ENCODE measurements at regions not wholly inside any gene's neighbourhood (a gene's known extent, or its start where the extent isn't known, plus 50 kb on each side); places are given as distances from the start of the nearest gene placed in this dataset.
"Not testable (repeated sequence)": the region's sequence is repeated elsewhere in the genome, so short reads cannot be mapped to it uniquely, and the experiment has no call there.

DNA sequence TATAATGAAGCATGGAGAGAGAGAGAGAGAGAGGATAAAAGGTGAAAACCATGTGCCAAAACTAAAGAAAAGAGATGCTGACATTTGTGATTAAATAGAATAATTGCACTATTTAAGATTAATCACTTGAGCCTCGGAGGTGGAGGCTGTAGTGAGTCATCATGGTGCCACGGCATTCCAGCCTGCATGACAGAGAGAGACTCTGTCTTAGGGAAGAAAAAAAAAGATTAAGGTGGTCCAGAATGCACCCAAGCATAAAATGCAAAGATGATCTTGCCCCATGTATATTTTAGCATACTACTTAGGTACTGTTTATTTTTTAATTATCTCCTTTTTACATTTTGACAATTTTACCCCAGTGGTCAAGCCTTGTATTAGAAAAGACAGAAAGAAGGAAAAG is 742.5 kb downstream of the SPATA31A1 start:
- DNase-seq; in situ Hi-C loops (cut with MboI; ENCODE audit: low pct_unique_long_range_greater_than_20kb, low sequenced_read_pairs): not testable (repeated sequence)

DNA sequence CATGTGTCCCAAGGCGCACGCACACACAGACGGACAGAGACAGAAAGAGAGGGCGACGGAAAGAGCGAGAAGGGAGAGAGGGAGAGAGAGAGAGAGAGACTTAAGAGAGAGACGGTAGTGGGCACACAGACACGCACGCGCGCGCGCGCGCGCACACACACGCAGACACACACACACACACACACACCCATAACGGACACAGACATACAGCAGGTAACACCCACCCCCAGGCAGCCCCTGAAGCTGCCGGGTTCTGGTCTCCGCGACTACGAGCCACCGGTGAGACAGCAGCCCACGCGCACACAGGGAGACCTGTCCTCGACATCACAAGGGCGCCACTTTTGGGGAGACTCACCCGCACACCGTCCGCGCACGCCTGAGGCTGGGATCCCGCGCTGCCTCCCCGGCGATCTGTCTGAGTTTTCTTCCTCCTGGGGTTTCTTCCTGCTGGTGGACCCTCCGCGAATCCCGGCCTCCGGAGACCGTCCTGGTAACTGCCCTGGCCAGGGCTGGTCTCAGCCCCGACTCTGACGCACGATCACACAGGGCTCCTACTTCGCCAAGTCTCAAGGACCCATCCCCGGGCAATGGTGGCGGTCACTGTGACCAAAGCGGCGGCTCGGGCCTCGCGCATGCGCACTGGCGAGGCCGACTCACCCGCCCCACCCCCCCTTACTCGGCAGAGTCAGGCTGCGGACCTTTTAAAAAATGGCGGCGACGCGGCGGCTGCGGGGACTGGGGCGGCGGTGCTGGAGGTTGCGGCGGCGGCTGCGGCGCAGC is 750.7 kb downstream of the SPATA31A1 start:
- DNase-seq = peak; percentile 8
- in situ Hi-C loops (cut with MboI; ENCODE audit: low pct_unique_long_range_greater_than_20kb, low sequenced_read_pairs) = not testable (repeated sequence)

DNA sequence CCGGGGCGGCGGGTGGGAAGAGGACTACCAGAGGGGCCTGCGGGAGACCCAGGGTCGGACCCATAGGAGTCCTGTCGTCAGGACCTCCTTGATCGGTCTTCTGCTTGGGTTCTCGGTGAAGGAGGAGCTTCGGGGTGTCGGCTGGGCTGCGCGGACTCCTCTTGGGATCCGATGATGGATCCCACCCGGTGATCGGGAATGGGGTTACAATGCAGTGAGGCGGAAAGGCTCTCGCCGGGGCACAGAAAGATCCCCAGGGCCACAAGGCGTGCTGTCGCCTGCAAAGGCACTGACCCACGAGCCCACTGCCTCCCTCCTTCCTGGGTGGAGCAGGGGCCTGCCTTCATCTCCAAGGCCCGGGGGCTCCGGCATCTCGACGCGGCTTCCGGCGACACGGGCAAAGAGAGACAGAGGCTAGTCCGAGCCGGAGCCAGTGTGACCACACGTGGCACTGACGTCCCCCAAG is 751.3 kb downstream of the SPATA31A1 start:
- in situ Hi-C loops (cut with MboI; ENCODE audit: low pct_unique_long_range_greater_than_20kb, low sequenced_read_pairs); DNase-seq: not testable (repeated sequence)

DNA sequence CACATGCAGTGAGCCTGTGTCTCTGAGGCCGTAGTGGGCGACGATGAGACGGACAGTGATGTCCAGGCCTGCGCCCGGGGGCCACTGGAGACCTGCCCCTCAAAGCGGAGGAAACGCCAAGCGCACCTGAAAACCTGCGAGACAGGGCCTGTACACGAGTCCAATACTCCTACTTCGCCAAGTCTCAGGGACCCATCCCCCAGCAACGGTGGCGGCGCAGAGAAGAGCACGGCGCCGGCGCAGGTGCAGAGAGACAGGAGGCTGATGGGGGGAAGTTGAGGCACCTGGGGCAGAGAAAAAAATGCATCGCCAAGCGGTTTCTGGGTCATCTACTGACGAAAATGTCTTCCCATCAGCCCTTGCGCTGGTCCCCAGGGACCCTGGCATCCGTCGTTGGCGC is 751.8 kb downstream of the SPATA31A1 start:
- DNase-seq; in situ Hi-C loops (cut with MboI; ENCODE audit: low pct_unique_long_range_greater_than_20kb, low sequenced_read_pairs): not testable (repeated sequence)

DNA sequence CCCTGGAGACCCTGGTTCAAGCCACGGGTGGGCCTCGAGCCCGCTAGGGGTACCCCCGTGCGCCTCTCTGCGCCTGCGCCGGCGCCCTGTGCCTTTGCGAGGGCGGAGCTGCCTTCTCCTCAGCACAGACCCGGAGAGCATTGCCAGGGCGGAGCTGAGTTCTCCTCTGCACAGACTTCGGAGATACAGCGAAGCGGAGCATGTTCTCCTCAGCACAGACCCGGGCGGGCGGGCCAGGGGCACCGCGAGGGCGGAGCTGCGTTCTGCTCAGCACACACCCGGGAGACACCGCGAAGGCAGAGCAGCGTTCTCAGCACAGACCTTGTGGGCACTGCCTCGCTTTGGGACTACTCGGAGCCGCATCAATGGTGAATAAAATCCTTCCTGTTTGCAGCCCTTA is 753.0 kb downstream of the SPATA31A1 start:
- in situ Hi-C loops (cut with MboI; ENCODE audit: low pct_unique_long_range_greater_than_20kb, low sequenced_read_pairs); DNase-seq: not testable (repeated sequence)

DNA sequence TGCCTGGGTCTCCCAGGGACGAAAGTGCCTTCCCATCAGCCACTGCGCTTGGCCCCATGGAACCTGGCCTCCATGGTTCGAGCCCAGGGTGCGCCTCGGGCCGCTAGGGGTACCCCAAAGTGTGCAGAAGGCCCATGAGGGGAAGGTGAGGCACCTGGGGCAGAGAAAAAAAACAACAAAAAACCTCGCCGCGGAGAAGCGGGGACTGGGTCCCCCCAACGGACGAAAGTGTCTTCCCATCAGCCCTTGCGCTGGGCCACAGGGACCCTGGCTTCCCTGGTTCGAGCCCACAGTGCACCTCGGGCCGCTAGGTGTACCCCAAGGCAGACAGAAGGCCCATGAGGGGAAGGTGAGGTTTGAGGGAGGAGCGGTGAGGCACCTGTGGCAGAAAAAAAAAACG is 755.3 kb downstream of the SPATA31A1 start:
- DNase-seq; in situ Hi-C loops (cut with MboI; ENCODE audit: low pct_unique_long_range_greater_than_20kb, low sequenced_read_pairs): not testable (repeated sequence)

DNA sequence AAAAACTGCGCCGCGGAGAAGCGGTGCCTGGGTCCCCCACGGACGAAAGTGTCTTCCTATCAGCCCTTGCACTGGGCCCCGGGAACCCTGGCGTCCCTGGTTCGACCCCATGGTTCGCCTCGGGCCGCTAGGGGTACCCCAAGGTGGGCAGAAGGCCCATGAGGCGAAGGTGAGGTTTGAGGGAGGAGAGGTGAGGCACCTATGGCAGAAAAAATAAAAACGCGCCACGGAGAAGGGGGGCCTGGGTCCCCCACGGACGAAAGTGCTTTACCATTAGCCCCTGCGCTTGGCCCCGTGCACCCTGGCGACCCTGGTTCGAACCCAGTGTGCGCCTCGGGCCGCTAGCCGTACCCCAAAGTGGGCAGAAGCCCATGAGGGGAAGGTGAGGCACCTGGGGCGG is 756.1 kb downstream of the SPATA31A1 start:
- in situ Hi-C loops (cut with MboI; ENCODE audit: low pct_unique_long_range_greater_than_20kb, low sequenced_read_pairs); DNase-seq: not testable (repeated sequence)

DNA sequence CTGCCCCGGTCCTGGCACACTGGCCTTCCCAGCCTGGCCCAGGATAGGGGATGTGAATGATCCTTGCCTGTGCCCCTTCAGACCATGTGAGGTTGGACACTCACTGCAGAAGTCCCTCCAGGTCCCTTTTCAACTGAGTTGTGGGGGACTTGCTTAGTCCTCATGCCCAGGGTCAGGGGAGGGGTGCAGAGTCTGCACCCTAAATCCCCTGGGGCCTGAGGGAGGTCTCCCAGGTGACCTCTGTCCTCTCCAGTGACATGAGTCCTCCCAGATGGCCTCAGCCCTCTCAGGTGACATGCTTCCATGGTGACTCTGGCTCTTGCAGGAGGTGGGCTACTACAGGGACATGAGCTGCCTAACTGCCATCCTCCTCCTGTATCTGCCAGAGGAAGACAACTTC is 775.1 kb downstream of the SPATA31A1 start:
- DNase-seq; in situ Hi-C loops (cut with MboI; ENCODE audit: low pct_unique_long_range_greater_than_20kb, low sequenced_read_pairs): not testable (repeated sequence)

DNA sequence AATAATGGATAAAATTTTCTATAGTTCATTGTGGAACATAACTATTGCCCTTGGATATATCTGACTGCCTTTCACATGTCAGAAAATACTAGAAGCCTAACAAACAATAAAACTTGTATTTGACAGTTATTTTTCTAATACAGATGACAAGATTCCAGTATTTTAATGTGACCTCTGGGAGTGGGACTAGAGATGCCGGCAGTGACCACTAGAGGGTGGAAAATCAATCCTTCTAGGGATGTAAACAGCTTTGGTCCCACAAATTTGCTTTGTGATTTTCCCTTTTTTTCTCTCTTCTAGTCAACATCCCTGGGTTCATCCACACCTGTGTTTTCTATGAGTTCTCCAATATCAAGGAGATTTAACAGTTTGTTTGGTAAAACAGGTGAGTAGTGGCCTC is 813.7 kb downstream of the SPATA31A1 start:
- in situ Hi-C loops (cut with MboI; ENCODE audit: low pct_unique_long_range_greater_than_20kb, low sequenced_read_pairs) = not testable (repeated sequence)

DNA sequence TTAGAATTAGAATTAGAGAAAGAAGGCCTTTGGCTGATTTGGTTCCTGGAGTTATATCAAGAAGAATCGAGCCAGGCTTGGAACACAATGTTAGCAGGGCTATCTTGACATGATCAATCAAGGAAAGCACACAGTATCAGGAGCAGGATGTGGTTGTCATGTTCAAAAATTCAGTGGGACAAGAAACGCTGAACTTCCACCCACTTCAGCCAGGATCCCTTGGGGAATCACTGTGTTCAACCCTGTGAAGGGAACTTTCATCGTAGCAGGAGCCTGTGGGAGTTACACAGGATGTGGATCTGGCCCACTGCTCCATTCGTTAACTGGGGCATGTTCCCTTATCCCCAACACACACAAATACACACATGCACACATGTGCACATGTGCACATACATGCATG is 817.8 kb downstream of the SPATA31A1 start:
- in situ Hi-C loops (cut with MboI; ENCODE audit: low pct_unique_long_range_greater_than_20kb, low sequenced_read_pairs); DNase-seq: not testable (repeated sequence)

More for the DNA sequence above, 813.7 kb downstream of the SPATA31A1 start:
- not testable (repeated sequence) for DNase-seq

DNA sequence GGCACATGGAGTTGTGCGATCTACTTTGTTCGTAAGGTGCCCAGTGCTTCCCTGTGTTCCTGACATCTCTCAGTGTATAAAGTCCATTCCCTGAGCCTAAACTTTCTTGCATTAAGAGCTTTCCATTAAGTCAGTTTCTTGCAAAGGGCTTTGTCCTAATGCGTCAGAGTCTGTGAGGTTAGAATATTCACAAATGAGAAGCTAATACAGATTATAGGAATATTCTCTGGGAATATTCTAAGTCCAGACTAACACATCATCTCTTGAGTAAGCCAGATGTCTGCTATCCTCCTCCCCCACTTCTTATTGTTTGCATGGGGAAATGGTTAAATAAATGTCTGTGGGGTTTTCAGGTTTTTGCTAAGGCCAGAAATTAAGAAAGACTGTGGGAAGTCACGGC is 818.6 kb downstream of the SPATA31A1 start:
- in situ Hi-C loops (cut with MboI; ENCODE audit: low pct_unique_long_range_greater_than_20kb, low sequenced_read_pairs); DNase-seq: not testable (repeated sequence)

DNA sequence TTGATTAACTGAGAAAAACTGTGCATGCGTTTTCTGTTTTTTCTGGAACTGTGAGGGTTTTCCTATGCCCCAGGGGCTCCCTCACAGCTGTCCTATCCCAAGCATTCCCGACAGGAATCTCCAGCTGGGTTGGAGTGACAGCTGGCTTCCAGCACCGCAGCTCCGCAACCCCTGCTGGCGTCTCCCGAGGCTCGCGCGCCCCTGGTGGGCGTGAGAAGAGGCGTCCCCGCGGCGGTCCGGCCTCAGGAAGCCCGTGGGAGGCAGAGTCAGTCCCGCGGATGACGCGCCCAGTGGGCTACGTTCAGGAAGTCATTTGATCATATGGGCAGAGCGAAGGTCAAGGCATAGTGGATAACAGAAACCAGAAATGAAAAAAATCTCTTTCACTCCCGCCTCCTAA is 821.9 kb downstream of the SPATA31A1 start:
- DNase-seq; in situ Hi-C loops (cut with MboI; ENCODE audit: low pct_unique_long_range_greater_than_20kb, low sequenced_read_pairs): not testable (repeated sequence)

DNA sequence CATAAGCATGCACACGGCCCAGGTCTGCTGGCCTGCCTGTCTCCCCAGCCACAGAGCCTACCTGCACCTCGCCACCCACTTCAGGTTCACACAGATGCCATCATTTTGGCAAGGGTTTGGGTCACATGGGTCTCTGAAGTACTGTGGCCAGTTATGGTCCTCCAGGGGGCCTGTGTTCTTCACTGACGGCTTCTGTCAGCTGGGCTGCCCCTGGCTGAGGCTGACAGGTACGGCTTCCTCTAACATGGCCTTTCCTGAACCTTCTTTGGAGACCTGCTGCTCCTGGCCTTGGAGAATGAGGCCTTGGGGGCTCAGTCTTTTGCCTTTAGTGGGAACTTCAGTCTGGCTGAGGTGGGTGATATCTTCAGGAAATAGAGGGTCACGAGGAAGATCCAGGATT is 835.9 kb downstream of the SPATA31A1 start:
- in situ Hi-C loops (cut with MboI; ENCODE audit: low pct_unique_long_range_greater_than_20kb, low sequenced_read_pairs) = not testable (repeated sequence)

DNA sequence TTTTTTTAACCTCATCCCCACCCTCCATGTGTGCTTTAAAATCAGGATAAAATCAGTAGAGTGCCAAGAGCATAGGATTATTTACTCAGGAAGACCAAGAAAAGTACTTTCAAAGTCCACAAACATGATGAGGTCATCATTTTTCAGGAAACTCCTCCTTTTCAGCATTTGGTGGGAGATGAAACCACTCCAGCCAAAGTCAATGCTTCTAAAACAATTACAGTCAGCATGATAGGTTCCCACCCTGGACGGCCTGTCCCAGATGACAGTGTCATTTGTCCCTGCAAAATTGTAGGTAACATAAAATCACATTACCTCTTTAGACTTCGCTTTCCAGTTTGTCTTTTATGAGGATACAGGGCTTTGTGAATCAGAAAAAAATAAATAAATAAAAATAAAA is 836.7 kb downstream of the SPATA31A1 start:
- in situ Hi-C loops (cut with MboI; ENCODE audit: low pct_unique_long_range_greater_than_20kb, low sequenced_read_pairs); DNase-seq: not testable (repeated sequence)

More for the DNA sequence above, 835.9 kb downstream of the SPATA31A1 start:
- not testable (repeated sequence) for DNase-seq

DNA sequence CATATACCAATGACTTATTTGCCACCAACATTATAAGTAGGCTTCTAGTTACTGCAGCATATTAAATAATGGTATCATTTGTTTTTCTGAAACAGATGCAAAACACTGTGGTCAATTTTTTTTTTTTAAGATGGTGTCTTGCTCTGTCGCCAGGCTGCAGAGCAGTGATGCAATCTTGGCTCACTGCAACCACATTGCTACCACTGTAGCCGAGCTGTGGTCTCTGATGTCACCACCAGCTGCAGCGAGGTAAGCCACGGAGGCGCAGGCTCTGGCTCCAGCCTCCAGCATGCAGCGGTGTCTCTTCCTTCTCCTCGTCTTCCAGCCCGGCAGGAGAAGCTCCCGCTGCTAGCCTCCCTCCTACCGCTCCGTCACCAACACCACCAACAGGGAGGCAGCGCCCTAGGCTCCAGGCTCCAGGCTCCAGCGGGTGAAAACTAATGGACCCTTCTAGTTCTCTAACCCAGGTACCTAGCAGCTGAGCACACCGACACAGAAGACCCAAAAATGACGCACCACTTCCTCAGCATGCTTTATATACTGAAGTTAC is 840.8 kb downstream of the SPATA31A1 start:
- not testable (repeated sequence) for DNase-seq

DNA sequence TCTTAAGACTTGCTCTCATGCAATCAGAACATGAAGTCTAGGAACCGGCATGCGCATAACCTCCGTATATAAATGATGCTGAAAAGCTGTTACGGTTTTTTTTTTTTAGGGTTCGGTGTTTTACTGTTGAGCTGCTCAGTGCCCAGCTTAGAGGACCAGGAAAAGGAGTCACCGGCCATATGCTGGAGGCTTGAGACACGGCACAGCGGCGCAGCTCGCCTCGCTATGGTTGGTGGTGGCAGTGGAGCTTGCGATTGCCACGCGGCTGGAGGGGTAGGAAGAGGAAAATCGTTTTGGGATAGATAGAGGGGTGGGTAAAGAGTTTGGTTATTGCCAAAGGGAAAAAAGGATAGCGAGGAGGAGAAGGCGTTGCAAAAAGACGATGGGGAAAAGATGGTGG is 841.3 kb downstream of the SPATA31A1 start:
- in situ Hi-C loops (cut with MboI; ENCODE audit: low pct_unique_long_range_greater_than_20kb, low sequenced_read_pairs); DNase-seq: not testable (repeated sequence)

More for the DNA sequence above, 840.8 kb downstream of the SPATA31A1 start:
- in situ Hi-C loops (cut with MboI; ENCODE audit: low pct_unique_long_range_greater_than_20kb, low sequenced_read_pairs) = not testable (repeated sequence)

DNA sequence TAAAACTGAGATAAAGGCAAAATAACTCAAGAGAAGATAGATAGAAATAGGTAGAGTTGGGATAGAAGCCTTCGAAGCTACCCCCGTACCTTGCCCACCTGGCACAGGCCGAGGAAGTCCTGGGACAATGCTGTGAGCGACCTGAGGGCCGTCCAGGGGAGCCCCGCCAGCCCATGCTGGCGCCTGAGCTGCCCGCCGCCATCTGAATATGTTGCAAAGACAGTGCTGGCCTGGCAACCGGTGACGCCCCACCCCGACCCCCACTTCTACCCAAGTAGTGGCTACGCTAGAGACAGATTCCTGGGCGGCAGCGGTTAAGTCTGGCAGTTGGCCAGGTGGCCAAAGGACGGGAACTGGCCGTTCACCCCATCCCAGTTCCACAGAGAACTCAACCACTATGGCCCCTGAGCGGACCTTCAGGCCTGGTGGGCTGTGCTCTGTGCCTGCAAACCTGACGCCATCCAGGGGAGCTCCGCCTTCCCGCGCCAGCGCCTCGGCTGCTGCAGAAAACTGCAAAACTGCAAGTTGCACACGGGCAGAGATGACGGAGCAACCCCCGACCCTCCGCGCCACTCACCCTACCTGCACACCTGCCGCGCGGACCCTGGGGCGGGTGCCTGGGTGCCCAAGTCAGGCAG is 866.2 kb downstream of the SPATA31A1 start:
- DNase-seq; in situ Hi-C loops (cut with MboI; ENCODE audit: low pct_unique_long_range_greater_than_20kb, low sequenced_read_pairs): not testable (repeated sequence)

DNA sequence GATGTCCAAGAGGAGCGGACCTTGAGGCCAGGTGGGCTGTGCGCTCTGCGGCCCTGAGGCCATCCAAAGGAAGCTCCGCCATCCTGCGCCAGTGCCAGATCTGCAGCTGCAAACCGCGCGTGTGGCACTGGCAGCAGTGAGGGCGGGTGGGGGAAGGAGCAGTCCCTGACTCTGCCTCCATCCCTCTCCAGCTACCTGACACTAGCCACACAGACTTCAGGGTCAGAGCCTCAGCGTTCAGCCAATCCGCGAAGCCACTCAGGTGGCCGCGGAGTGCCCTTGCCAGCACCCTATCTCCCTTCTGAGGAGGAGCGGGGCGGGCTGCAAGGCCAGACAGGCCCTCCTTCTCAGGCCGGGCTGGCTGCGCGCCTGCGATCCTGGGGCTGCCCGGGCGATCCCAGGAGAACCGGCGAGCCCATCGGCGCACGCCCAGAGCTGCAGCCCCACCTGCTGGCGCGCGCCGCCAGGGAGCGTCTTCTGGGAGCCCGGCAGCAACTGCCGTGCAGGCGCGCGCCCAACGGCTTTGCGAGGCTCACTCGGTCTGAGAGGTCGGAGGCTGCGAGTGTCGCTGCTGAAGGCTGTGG is 867.2 kb downstream of the SPATA31A1 start:
- in situ Hi-C loops (cut with MboI; ENCODE audit: low pct_unique_long_range_greater_than_20kb, low sequenced_read_pairs); DNase-seq: not testable (repeated sequence)

DNA sequence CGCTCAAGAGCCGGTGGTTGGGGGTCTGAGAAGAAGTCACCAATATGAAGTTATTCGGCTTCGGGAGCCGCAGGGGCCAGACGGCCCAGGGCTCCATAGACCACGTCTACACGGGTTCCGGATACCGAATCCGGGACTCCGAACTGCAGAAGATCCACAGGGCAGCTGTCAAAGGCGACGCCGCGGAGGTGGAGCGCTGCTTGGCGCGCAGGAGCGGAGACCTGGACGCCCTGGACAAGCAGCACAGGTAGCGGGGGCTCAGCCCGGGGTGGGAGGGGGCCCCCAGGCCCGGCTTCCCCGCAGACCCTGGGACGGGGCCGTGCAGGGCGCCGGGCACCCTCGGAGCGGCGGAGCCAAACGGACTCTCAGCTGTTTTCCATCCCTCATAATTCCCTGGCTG is 867.9 kb downstream of the SPATA31A1 start:
- in situ Hi-C loops (cut with MboI; ENCODE audit: low pct_unique_long_range_greater_than_20kb, low sequenced_read_pairs); DNase-seq: not testable (repeated sequence)

Data from KBM-7 (cell line).